HL-60 (cell line): ENCODE measurements at regions not wholly inside any gene's neighbourhood (a gene's known extent, or its start where the extent isn't known, plus 50 kb on each side); places are given as distances from the start of the nearest gene placed in this dataset.

Experiments
- CTCF ChIP-seq: IDR thresholded peaks from one replicate; pipeline ENCODE4 v1.5.1; 2011; ENCODE audit warnings: low read length, control low read depth, inconsistent platforms; ENCODE audit not compliant: insufficient read depth
- GABPA ChIP-seq: IDR thresholded peaks from 2 replicates; pipeline ENCODE4 v1.6.1; 2012; ENCODE audit warnings: low read depth
- POLR2AphosphoS5 ChIP-seq: IDR thresholded peaks from 2 replicates; pipeline ENCODE4 v1.6.1; 2012; ENCODE audit warnings: low read depth
- REST ChIP-seq: IDR thresholded peaks from 2 replicates; pipeline ENCODE4 v1.6.1; 2012; ENCODE audit warnings: low read depth; ENCODE audit not compliant: insufficient replicate concordance
- SPI1 ChIP-seq: IDR thresholded peaks from 2 replicates; pipeline ENCODE4 v1.6.1; 2012; ENCODE audit warnings: low read depth, mild to moderate bottlenecking, borderline replicate concordance

- no peak for TF ChIP-seq CTCF
- no peak for TF ChIP-seq REST
- no peak for TF ChIP-seq GABPA
- no peak for TF ChIP-seq POLR2AphosphoS5
- TF ChIP-seq SPI1: no peak
Measured at GRCh38 chr9:115730845-115731244, 422.7 kb upstream of the PAPPA start.
